ENCODE measurements at regions not wholly inside any gene's neighbourhood (a gene's known extent, or its start where the extent isn't known, plus 50 kb on each side); places are given as distances from the start of the nearest gene placed in this dataset.

DNA sequence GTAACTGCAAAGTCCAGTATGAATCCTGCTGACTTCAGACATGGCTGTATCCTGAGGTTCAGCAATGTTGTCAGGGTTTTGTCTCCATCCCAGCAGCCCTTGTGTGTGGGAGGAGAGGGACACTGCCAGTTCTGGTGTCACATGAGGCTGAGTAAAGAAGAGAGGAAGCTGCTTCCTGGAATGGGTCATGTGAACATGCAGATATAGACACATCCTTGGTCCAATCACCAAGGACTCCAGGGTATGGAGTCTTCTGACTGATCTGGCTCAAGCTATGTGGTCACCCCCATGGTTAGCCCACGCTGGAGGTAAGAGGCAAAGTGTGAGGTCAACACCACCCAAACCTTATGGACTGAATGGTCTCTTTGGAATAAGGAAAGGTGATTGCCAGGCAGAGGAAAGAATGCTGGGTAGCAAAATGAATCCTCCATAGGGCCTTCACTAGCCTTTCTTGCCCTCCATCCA, 134.4 kb upstream of the SLC1A4 start:
- no peak for DNase-seq (ENCODE audit: low read depth)

DNA sequence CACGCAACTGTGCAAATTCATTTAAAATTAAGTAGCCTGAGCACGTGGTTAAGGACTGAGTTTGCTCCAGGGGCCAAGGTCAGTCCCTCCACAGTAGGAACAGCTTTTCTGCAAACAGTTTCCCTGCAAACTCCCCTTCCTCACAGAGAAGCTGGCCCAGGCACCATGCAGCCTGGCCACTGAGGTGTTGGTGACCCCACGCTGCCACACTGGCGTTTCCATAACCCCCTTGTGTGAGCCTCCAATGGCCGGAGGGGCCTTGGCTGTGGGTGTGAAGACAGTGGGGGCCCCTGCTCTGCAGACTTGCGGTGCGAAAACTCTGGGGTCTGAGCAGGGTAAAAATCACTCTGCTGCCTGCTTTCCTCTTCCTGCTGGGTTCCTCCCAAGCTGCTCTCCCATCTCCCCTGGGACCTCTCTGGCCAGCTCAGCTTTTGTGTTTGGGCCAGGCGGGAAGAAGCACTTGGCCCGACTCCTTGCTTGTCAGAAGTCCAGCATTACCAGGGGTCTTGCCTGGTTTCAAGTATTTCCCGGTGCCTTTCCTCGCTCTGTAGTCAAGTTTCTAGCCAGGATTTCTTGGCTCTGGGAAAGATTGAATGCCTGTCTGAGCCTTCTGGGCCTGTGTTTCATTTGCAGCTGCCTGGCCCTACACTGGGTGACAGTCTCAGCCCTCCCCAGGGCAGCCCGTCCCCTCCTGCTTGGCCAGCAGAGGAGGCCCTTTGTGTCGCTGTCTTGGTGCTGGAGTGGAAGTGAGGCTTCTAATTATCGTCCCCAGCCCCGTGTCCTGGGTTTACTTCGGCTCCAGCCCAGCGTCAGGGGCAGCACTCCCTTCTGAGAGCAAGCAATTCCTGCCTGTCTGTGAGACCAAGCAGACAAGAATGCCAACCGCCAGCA, 131.4 kb upstream of the SLC1A4 start:
- no peak for DNase-seq (ENCODE audit: low read depth)

DNA sequence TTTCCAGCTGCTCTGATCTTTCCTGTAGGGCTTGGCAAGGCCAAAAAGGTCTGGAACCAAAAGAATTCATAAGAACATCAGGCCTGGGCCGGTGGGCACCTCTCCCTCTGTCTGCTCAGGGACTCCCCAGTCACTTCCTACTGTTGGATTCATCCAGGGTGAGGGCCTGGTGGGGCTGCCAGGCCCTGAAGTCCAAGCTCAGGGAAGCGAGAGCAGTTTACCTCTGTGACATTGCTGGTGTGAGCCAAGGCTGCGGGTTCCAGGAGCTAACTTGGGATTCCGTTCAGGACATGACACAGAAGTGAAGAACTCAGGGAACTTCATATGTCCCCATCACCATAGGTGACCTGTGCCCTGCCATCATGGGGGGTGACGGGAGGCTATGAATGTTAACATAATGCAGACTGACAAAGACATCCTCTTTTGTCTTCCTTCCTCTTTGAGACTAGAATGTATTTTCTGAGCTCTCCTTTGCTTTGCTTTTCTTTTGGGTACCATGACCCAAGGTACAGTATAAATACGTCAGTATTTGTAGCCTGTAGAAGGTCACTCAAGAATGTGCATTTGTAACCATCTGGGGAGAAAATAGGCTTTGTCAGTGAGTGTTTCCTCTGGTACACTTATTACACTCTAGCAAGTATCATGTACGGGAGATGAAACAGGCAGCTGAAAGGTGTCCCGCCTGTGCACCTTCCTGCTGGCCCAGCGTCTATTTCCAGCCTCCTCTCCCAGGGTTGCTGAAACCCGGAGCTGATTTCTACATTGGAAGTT, 130.5 kb upstream of the SLC1A4 start:
- DNase-seq (ENCODE audit: low read depth): no peak

DNA sequence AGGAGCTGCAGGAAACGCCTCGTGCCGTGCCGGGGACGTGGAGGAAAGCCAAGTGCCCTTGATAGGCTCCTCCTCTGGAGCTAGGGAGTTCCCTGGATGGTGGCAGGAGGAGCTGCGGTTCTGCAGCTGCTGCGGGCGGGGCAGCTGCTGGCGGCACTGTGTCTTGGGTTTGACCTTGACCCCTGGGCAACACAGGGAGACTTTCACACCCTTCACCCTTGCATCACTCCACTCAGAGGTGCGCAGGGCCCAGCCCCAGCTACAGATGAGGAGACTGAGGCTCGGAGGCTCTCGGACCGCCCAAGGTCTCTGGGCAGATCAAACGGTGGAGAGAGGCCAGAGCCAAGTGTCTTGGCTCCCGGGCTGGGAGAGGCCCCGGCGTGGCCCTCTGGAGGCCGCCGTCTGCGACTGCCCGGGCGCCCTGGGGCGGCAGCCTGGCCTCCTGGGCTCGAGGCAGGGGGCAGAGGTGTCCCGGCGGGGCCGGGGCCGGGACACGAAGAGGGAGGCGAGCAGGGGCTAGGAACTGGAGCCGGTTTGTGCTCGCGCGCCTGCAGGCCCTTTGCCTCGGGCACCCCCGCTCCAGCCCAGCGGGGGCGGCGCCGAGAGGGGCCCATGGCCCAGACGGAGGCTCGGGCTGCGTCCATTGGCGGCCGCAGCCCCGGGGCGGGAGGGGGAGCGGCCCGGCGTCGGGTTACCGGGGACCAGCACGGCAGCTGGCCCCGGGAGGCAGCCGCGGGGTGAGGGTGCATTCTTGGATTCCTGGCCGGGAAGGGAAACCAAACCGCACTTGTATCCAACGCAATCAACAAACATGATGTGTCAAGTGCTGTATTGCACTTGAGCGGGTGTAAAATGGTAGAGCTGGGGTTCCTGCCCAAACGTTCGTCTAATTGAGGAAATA, 129.6 kb upstream of the SLC1A4 start:
- DNase-seq (ENCODE audit: low read depth): no peak

DNA sequence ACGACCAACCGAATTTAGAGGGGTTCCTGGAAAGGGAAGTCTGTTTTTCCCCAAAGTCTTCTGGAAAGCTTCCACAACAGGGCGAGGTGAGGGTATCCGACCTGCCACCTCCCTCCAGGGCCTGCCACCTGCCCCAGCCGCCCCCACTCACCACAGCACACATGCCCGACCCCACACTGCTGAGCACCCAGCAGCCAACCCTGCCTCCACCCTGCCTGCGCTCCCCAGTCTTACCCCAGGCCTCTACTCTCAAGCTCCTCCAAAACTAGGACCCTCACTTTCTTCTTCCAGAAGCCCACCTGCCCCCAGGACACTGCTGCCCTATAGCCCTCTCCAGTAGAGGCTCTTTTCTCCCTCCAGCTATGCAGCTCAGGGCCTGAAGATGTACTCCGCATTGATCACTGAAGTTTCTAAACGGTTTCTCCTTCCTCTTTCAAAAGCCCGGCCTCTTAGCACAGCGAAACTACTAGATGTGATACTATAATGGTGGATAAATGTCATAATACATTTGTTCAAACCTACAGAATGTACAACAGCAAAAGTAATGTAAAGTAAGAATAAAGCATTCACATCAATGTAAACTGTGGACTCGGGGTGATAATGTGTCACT, 128.8 kb upstream of the SLC1A4 start:
- no peak for DNase-seq (ENCODE audit: low read depth)

DNA sequence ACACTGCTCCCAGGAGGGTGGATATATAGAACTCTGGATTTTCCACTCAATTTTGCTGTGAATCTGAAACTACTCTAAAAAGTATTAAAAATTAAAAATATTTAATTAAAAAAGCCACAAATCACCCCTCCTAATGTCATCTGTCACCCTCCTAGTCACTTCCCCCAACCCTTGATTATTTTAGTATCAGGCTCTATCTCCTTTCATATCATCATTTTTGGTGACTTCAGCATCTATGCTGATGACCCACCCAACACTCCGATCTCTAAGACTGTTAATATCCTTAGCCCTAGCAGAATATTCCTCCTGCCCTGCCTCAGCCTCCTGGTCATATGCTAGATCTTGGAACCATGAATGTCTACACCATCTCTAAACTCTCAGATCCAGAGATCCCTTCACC, 128.3 kb upstream of the SLC1A4 start:
- no peak for DNase-seq (ENCODE audit: low read depth)

DNA sequence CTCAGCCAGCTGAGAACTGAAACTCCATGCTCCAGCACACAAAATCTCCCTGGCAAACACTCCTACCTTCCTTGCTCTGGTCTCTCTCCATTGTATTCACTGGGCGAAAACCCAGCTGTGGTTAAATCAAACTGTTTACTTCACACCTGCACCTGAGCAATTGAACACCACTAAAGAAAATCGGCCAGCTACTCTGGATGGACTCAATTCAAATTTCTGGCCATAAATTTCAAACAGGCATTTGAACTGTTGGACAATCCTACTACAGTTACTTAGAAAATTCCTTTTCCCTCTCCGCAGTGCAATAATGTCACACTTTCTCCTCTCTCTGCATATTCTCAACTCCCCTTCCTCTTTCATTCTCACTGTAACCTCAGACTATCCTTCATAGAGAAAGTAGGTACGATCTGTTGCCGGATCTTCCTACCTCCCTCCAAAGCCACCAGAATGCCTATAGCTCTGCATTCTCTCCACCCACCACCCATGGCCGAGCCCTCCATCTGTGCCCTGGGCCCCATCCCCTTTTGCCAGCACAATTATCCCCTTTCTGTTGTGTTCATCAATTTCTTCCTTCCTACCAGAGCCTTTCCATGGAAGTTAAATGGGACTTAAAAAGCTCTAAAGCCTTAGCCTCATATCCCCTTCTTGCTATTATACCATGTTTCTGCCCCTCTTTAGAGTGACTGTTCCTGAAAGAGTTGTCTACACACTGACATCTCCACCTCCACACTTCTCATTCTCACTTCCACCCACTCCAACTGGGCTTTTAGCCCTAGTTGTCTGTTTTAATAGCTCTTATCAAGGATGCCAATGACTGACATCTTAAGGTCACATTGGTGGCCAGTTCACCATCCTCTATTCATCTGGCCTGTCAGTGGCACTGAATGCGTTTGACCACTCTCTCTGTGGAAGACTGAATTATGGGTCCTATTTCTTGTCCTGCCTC, 127.5 kb upstream of the SLC1A4 start:
- DNase-seq (ENCODE audit: low read depth): no peak

DNA sequence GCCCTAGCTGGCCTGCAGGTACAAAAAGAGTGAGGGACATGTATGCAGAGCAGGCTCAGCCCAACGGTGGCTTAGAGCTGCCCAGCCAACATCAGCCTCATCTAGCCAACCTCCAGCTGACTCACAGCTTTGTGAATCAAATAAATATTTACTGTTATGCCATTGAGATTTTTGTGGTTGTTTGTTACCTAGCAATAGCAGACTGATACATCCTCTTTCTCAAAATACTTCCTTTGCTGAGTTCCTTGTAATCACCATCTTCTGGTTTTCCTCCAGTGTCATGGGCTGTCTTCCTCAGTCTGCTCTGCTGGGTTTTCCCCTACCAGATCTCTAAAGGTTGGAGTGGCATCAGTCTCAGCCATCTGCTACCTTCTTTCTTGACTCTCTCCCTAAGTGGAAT, 126.6 kb upstream of the SLC1A4 start:
- no peak for DNase-seq (ENCODE audit: low read depth)

DNA sequence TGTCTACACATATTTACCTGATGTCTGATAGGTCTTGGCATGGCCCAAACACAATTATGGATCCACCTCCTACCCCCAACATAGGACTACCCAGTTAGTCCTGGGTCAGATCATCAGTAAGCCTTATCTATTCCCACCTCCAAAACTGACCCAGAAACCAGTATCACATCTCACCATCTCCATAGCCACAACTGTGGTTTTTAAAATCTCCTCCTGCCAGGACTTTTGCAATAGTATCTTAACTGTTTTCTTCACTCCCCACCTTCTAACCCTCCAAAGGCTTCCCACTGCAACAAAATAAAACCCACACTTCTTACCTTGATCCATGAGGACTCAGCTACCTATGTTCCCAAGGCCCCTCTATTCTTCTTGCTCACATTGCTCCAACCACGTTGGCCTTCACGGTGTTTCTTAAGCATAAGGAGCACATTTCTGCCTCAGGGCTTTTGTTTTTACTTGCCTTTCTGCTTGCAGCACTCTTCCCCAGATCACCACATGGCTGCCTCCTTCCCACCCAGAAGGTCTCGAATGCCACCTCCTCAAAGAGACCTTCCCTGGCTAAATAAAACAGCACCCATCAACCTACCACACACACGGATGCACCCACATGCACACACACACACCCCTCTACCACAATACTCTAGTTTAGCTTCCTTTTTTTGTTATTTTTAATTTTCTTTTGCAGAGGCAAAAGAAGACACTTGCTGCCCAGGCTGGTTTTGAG, 125.9 kb upstream of the SLC1A4 start:
- no peak for DNase-seq (ENCODE audit: low read depth)

DNA sequence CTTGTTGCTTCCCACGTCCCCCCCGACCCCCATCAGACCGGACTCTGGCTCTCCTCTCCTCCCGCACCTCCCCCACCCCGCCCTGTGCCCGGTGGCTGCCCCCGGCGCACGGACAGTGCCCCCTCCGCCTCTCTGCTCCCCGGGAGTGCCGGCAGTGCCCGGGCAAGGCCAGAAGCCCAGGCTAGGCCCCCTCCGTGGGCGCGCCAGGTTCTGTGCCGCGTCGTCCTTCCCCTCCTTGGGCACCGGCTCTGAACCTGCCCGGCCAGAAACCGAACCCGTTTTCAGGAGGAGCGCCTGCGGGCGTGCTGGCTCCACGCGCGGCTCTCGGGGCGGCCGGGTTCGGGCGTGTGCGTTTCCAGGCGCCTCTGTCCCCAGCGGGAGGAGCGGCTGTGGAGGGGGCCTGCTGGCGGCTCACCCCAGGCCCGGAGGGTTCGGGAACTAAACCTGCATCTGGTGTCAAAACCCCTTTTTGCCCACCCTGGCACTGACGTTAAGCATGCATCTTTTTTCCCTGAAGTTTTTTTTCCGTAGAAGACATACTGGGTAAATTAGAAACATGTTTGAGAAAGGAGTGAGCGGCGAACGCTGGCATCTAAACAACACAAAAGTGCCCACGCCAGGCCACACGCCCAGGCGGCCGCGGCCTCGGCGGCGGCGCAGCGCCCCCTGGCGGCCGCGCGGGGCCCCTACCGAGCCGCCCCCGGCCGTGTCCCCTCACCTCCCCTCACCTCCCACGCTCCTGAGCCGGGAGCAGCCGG, 123.9 kb upstream of the SLC1A4 start:
- peak; percentile 35 for DNase-seq (ENCODE audit: low read depth)

DNA sequence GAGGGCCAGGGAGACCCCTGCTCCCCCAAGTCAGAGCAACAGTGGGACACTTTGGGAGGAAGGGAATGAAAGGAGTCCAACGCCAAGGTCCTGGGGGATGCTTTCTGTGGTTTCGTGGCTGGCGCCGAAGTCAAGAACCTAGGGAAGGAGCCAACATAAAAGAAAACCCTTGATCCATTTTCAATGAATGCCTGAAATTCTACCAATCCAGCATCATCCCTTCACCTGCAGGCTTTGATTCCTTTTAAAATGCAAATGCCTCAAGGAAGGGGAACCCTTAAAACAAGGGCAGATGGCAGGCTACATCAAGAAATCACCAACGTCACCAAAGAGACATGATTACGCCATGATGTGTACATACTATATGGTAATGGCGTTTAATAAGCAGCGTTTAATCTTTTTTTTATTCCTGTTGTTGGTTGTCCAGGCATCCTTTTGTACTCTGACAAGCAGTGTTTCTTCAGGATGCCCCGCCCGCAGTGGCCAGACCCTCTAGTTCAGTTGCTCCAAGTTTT, 123.3 kb upstream of the SLC1A4 start:
- no peak for DNase-seq (ENCODE audit: low read depth)

DNA sequence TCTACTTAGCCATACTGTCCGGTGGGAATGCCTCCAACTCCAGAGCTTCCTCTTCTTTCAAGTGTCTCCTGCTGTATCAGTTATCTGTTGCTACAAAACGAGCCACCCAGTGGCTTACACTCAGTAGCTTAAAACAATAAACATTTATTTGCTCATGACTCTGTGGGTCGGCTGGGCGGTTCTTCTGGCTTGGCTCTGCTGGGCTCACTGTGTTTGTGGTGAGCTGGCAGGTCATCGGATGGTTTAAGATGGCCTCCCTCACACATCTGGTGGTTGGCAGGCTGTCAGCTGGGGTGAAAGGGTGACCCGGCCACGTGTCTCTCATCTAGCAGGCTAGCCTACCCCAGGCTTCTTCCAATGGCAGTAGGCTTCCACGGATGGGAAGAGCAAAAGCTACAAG, 122.4 kb upstream of the SLC1A4 start:
- no peak for DNase-seq (ENCODE audit: low read depth)

DNA sequence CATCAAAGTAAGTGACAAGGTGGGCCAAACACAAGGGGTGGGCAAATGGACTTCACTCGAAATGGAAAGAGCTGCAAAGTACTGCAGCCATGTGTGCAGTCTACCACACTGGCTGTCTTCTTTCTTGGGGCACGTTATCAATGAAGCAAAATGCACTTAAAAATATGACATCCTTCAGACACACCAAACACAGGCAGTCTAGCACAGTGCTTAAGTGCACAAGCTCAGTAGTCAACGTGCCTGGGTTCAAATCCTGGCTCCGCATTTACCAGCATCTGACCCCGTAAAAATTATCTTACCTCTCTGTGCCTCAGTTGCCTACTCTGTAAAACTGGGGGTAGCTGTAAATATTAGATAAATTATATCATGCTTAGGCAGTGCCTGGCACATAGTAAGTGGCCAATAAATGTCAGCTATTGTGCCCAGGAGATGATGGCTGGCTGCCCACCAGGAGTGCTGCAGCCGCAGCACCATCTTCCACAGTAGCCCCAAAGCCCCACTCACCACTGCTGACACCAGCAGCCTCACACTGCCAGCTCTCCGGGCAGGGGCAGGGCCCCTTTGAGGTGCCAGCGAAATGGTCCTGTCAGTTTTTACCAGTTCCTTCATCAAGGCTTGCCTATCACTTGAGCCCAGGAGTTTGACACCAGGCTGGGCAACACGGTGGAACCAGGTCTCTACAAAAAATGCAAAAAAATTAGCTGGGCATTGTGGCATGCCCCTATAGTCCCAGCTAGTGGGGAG, 121.8 kb upstream of the SLC1A4 start:
- no peak for DNase-seq (ENCODE audit: low read depth)

DNA sequence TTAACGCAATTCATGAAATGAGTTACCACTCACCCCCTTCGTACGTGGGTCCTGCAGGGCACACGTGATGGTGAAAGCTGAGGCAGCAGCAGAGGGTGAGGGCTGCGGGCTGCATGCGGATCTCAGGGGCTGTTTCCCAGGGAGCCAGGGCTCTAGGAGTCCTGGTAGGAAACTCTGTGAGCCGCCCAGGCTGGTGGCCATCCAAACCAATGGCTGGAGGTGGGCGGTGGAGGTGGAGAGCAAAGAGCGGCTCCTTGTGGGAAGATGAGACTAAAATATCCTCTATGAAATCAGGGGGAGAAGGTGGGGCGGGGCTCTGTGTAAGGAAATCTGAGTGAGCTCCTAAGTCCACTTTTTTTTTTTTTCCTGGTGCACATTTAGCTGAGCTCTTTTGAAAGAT, 120.1 kb upstream of the SLC1A4 start:
- no peak for DNase-seq (ENCODE audit: low read depth)

DNA sequence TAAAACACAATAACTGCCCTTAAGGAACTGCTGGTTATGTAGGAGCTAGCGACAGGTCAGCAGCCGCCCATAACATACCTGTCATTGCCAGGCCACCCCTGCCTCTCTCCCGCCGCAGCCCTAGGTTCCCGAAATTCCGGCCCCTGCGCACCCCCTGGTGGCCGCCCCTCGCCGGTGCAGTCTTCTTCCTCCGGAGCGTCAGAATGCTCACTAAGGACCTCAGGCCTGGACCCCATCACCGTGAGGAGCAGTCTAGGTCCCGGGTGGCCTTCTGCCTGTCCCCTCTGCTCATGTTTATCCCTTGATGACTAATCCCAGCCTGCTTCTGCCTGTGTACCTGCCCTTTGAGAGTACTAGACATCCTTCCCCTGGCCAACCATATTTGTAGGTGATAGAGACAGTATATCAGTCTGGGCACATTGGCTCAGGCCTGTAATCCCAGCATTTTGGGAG, 115.7 kb upstream of the SLC1A4 start:
- DNase-seq (ENCODE audit: low read depth): peak; percentile 69

DNA sequence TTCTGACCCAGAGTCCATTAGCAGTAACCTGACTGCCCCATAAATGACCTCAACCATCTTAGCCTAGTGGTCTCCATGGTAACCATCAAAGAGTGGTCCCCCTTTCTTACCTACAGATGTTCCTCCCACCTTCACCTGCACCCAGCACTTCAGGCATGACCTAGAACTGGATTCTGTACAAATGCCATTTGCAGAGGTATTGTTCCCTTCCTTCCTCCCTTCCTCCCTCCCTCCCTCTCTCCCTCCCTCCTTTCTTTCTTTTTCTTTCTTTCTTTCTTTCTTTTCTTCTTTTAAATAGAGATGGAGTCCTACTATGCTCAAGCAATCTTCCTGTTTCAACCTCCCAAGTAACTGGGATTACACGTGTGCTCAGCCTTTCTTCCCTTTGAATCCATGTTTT, 114.6 kb upstream of the SLC1A4 start:
- no peak for DNase-seq (ENCODE audit: low read depth)

DNA sequence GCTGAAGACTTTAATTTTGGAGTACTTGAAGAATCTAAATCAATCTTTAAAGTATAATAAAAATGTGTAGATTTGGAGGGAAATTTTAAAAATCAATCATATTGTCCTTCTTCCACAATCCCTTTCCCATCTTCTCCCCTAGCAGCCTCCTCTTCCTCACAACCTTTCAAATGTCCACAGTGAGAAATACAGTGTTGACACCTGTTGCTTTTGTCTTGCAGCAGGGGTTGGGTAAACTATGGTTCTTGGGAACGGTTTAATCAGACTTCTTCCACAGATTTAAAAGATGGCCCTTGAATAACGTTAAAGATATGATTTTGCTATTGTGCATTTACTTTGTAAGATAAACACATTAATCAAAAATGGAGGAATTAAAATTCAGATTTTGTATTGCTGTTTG, 113.8 kb upstream of the SLC1A4 start:
- no peak for DNase-seq (ENCODE audit: low read depth)

DNA sequence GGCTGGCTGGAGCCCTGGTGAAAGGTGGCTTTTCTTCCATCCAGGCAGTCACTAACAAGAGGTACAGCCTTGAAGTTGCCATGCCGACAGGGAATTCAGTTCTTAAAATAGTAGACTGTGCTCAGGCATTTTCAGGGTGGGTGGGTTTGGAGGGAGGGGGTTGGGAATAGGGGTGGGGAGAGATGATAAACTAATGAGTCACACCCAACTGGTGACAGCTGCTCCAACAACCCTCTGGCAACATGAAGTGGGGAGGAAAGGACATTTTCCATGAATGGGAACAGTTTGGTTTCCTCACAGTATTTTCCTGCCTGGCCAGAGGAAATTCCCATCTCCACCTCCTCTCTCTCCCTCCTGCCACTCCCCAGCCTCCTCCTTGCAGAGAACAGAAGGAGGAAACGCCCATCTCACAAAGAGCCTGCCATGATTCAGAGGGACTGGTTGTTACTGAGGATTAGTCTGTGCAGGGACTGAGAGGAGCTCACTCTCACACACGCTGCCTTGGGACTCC, 113.0 kb upstream of the SLC1A4 start:
- no peak for DNase-seq (ENCODE audit: low read depth)

Data from stimulated activated CD8-positive, alpha-beta memory T cell treated with anti-CD3 and anti-CD28 coated beads, Interleukin-15, amount 100 ng/mL, for 1 hour (primary cell).